ENCODE measurements at regions not wholly inside any gene's neighbourhood (a gene's known extent, or its start where the extent isn't known, plus 50 kb on each side); places are given as distances from the start of the nearest gene placed in this dataset.

GRCh38 chr12:115402443-115403180 is 718.6 kb upstream of the TBX3 start:
- peaks cover 3% of the 10 kb centered on the region for H3K9me3 Mint-ChIP-seq
- no peaks in the 10 kb centered on the region for H3K36me3 Mint-ChIP-seq (ENCODE audit: low read depth)

DNA sequence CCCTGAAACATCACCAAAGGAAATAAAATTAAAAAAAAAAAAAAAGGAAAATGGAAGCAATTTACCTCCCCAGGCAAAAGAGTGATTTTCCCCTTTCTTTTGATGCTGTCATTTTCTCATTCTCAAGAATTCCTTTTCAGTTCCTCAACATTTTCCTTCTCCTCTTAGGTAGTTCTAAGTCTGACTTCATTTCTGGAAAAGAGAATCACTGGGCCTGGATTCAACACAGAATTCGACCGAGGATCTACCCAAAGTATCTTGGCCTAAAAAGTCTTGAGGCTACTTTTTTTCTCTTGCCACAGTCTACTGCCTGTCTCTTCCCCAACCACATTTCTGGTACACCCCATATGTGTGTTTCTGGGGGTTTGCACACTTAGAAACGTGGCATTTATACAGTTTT is 717.8 kb upstream of the TBX3 start:
- peaks cover 16% of the 10 kb centered on the region for H3K27me3 Mint-ChIP-seq (ENCODE audit: low read depth)
- TF ChIP-seq, protein P1, sequence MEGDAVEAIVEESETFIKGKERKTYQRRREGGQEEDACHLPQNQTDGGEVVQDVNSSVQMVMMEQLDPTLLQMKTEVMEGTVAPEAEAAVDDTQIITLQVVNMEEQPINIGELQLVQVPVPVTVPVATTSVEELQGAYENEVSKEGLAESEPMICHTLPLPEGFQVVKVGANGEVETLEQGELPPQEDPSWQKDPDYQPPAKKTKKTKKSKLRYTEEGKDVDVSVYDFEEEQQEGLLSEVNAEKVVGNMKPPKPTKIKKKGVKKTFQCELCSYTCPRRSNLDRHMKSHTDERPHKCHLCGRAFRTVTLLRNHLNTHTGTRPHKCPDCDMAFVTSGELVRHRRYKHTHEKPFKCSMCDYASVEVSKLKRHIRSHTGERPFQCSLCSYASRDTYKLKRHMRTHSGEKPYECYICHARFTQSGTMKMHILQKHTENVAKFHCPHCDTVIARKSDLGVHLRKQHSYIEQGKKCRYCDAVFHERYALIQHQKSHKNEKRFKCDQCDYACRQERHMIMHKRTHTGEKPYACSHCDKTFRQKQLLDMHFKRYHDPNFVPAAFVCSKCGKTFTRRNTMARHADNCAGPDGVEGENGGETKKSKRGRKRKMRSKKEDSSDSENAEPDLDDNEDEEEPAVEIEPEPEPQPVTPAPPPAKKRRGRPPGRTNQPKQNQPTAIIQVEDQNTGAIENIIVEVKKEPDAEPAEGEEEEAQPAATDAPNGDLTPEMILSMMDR (IDR thresholded peaks at IDR 0.05; ENCODE audit: unreplicated experiment in 3 of 3): no peak
- no peaks in the 10 kb centered on the region for H3K36me3 Mint-ChIP-seq (ENCODE audit: low read depth)
- peaks cover 12% of the 10 kb centered on the region for H3K4me1 Mint-ChIP-seq
- peaks cover 9% of the 10 kb centered on the region for H3K9me3 Mint-ChIP-seq
- H3K27ac Mint-ChIP-seq: no peak overlapping the region
- H3K4me3 Mint-ChIP-seq: no peak overlapping the region

More at GRCh38 chr12:115402443-115403180, 718.6 kb upstream of the TBX3 start:
- H3K27me3 Mint-ChIP-seq (ENCODE audit: low read depth): peaks cover 16% of the 10 kb centered on the region
- no peak overlapping the region for H3K27ac Mint-ChIP-seq
- TF ChIP-seq, protein P1 (IDR thresholded peaks at IDR 0.05; ENCODE audit: unreplicated experiment in 3 of 3): no peak
- H3K4me1 Mint-ChIP-seq: peaks cover 12% of the 10 kb centered on the region
- H3K4me3 Mint-ChIP-seq: no peak overlapping the region

DNA sequence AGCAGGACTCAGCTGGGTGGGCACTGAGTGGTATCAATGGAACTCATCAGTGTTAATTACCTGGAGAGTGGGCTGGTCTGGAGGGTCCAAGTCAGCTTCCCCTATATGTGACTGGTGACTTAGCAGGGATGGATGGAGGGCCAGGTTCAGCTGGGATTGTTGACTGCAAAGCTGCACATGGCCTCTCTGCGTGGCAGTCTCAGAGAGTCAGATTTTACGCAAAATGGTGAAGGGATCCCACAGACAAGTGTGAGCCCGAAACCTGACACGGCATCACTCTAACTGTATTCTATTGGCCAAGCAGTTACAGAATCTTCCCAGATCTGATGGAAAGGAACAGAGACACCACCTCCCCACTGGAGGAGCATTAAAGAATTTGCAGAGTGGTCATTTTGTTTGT is 716.0 kb upstream of the TBX3 start:
- H3K27ac Mint-ChIP-seq: no peak overlapping the region
- H3K27me3 Mint-ChIP-seq (ENCODE audit: low read depth): peaks cover 16% of the 10 kb centered on the region
- no peak overlapping the region for H3K4me3 Mint-ChIP-seq
- peaks cover 16% of the 10 kb centered on the region for H3K4me1 Mint-ChIP-seq
- H3K36me3 Mint-ChIP-seq (ENCODE audit: low read depth): no peaks in the 10 kb centered on the region
- peaks cover 9% of the 10 kb centered on the region for H3K9me3 Mint-ChIP-seq
- TF ChIP-seq, protein P1 (IDR thresholded peaks at IDR 0.05; ENCODE audit: unreplicated experiment in 3 of 3): no peak

DNA sequence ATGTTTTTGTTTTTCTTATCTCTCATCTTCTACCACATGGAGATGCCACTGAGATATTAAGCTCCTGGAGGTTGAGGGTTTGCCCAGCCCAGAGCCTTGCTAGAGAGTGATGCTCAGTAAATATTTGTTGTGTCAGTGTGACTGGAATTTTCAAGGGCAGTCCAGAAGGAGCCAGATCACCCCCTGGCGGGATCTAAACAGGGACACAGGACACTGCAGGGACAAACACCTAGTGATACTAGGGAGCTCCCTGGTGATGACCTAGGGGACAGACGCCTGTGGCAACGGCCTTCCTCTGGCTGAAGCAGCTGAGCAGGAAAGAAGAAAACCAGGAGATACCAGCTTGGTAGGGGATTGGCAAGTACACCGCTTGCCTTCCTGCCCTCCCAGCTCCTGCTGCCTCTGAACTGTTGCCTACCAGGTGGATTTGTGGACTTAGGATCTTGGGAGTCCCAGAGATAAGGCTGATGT is 714.4 kb upstream of the TBX3 start:
- Mint-ChIP-seq H3K27ac (no peak overlapping the region), H3K27me3 (ENCODE audit: low read depth) (peaks cover 16% of the 10 kb centered on the region), H3K36me3 (ENCODE audit: low read depth) (no peaks in the 10 kb centered on the region), H3K4me1 (peaks cover 17% of the 10 kb centered on the region), H3K4me3 (no peak overlapping the region), H3K9me3 (peaks cover 6% of the 10 kb centered on the region)
- TF ChIP-seq, protein P1 (IDR thresholded peaks at IDR 0.05; ENCODE audit: unreplicated experiment in 3 of 3): no peak

GRCh38 chr12:115396567-115396966 is 712.6 kb upstream of the TBX3 start:
- Mint-ChIP-seq H3K4me1 (peaks cover 17% of the 10 kb centered on the region), H3K36me3 (ENCODE audit: low read depth) (no peaks in the 10 kb centered on the region), H3K4me3 (no peak overlapping the region), H3K27ac (no peak overlapping the region), H3K9me3 (peaks cover 8% of the 10 kb centered on the region), H3K27me3 (ENCODE audit: low read depth) (peaks cover 9% of the 10 kb centered on the region)
- TF ChIP-seq, protein P1 (IDR thresholded peaks at IDR 0.05; ENCODE audit: unreplicated experiment in 3 of 3): no peak
